Upper lobe of left lung (tissue), 6 donors: ENCODE measurements at regions not wholly inside any gene's neighbourhood (a gene's known extent, or its start where the extent isn't known, plus 50 kb on each side); places are given as distances from the start of the nearest gene placed in this dataset.

ENCODE experiments used
- ATAC-seq, 2 donors: fragments of 200-7000 bp; cut with Tn5 transposase; one replicate each; pipeline ENCODE4 v1.9.1; 2022; ENCODE audit warnings: mild to moderate bottlenecking in 2 of 2, moderate library complexity in 2 of 2; ENCODE audit not compliant: low FRiP score in 2 of 2
- DNase-seq, 2 donors: peaks; one replicate each; pipeline ENCODE4 v3.0.0-alpha.2; 2019 to 2020
- H3K27ac ChIP-seq, 4 donors: fragments of 200-600 bp; sonication (generic); one replicate each; pipeline ENCODE4 v1.5.1; 2016 to 2019
- H3K27me3 ChIP-seq, 4 donors: fragments of 200-600 bp; sonication (generic); one replicate each; pipeline ENCODE4 v1.5.1; 2017 to 2019
- H3K36me3 ChIP-seq, 4 donors: fragments of 200-600 bp; sonication (generic); one replicate each; pipeline ENCODE4 v1.5.1; 2016 to 2019
- H3K4me1 ChIP-seq, 4 donors: fragments of 200-600 bp; sonication (generic); one replicate each; pipeline ENCODE4 v1.5.1; 2018 to 2019
- H3K4me3 ChIP-seq, 4 donors: fragments of 200-600 bp; sonication (generic); one replicate each; pipeline ENCODE4 v1.5.1; 2017 to 2019; ENCODE audit warnings: mild to moderate bottlenecking in 2 of 4, moderate library complexity in 1 of 4
- H3K9me3 ChIP-seq, 4 donors: fragments of 200-600 bp; sonication (generic); one replicate each; pipeline ENCODE4 v1.5.1; 2018 to 2019
- EP300 ChIP-seq, 4 donors: sonication (generic); formaldehyde crosslinking; IDR thresholded peaks; one replicate each; pipeline ENCODE4 v1.5.1; 2017; ENCODE audit warnings: antibody characterized with exemption in 4 of 4, control low read depth in 2 of 4
- POLR2A ChIP-seq, 4 donors: fragments of 450-650 bp; IDR thresholded peaks; one replicate each; pipeline ENCODE4 v1.5.1; 2016 to 2017; ENCODE audit warnings: antibody characterized with exemption in 4 of 4, mild to moderate bottlenecking in 2 of 4
- POLR2AphosphoS5 ChIP-seq, 2 donors: sonication (generic); formaldehyde crosslinking; IDR thresholded peaks; one replicate each; pipeline ENCODE4 v1.5.1; 2017; ENCODE audit warnings: antibody characterized with exemption in 2 of 2
- WGBS, 2 donors: methylation state at CpG; one replicate each; pipeline ENCODE4 v1.1.5; 2017 to 2018; 5-methylcytosine and 5-hydroxymethylcytosine counted together
- TF ChIP-seq, protein P1 (sequence below), 6 experiments: fragments of 450-650 bp in 4 of 6; fragments of 200-600 bp in 2 of 6; sonication (generic) in 2 of 6; IDR thresholded peaks; one replicate each; pipeline ENCODE4 v1.5.1; 2016 to 2019; ENCODE audit warnings: antibody characterized with exemption in 6 of 6
- donor health status: DM: no; HTN: no; CAD: no; lungs with moderate emphysema.
- donor health status: DM: no; HTN: yes; CAD: no; lungs with severe emphysema.

DNA sequence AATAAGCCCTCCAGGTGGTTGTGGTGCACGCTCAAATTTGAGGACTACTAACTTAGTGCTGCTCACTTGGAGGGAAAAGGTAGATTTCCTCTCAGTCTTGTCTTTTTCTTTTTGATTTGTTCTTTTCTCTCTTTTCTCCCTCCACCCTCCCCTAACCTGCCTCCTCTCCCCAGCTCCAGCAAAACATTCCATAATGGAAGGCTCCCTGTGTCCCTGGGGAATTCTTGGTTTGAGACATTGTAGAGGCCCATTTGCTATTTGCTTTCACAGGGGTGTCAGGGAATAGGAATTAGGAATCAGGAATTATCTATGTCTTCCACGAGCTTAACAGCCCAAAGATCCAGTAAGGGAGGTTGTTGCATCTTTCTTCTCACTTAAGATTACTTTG is 136.8 kb upstream of the UMPS start:
- Histone ChIP-seq H3K27ac (no peak overlapping the region), H3K9me3 (no peaks in the 10 kb centered on the region), H3K36me3 (no peaks in the 10 kb centered on the region), H3K4me1 (peaks cover 0 to 12% (median 2%) of the 10 kb centered on the region in 4 donors), H3K4me3 (no peak overlapping the region), H3K27me3 (no peaks in the 10 kb centered on the region)
- TF ChIP-seq EP300 (IDR thresholded peaks at IDR 0.05) (no peak), POLR2AphosphoS5 (IDR thresholded peaks at IDR 0.05) (no peak), POLR2A (IDR thresholded peaks at IDR 0.05) (no peak)
- TF ChIP-seq, protein P1, sequence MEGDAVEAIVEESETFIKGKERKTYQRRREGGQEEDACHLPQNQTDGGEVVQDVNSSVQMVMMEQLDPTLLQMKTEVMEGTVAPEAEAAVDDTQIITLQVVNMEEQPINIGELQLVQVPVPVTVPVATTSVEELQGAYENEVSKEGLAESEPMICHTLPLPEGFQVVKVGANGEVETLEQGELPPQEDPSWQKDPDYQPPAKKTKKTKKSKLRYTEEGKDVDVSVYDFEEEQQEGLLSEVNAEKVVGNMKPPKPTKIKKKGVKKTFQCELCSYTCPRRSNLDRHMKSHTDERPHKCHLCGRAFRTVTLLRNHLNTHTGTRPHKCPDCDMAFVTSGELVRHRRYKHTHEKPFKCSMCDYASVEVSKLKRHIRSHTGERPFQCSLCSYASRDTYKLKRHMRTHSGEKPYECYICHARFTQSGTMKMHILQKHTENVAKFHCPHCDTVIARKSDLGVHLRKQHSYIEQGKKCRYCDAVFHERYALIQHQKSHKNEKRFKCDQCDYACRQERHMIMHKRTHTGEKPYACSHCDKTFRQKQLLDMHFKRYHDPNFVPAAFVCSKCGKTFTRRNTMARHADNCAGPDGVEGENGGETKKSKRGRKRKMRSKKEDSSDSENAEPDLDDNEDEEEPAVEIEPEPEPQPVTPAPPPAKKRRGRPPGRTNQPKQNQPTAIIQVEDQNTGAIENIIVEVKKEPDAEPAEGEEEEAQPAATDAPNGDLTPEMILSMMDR (IDR thresholded peaks at IDR 0.05), result no peak
- no peak for DNase-seq
- 67% methylated on average over 2 of the region's 2 CpGs for WGBS, 2 donors
- ATAC-seq, result no peak

DNA sequence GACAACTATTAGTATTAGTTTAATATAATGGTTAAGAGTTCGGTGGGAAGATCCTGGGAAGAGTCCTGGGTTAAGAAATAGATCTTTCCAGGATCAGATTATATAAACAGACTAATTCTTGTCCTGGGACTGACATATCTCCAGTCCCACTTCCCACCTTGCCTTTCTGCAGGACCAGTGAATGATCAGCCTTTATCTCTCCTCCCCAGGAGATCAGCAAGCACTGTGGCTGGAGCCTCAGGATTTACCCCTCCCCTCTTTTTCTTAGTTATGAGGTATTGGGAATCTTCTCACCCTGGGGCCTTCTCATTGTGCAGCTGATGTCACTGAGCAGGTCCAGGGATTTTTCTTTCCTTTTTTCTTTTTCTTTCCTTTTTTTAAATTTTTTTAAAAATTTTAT is 135.7 kb upstream of the UMPS start:
- ATAC-seq (no peak), DNase-seq (no peak)
- TF ChIP-seq EP300 (IDR thresholded peaks at IDR 0.05) (no peak), POLR2AphosphoS5 (IDR thresholded peaks at IDR 0.05) (no peak)
- Histone ChIP-seq H3K27ac (no peak overlapping the region), H3K36me3 (no peaks in the 10 kb centered on the region), H3K4me1 (peaks cover 0 to 20% (median 4%) of the 10 kb centered on the region in 4 donors), H3K9me3 (no peaks in the 10 kb centered on the region), H3K4me3 (no peak overlapping the region), H3K27me3 (no peaks in the 10 kb centered on the region)
- WGBS, 2 donors, result 91 to 94% methylated on average over 1 of the region's 1 CpG

DNA sequence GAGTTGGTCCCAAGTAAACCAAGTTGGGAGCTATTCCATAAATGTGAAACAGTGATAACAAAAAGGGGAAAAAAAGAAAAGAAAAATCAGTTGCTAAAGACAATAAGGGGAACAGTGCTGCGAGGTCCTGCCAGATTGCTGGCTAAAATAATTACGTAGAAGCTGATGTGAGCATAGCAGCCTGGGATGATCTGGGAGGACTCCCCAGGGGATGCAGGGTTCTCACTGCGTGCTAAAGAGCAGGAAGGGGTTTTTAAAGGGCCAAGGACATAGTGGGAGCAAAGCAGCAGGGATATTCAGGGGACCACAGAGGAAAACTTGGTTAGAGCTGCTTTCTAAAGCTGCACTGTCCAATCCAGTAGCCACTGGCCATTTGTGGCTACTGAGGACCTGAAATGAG is 133.0 kb upstream of the UMPS start:
- TF ChIP-seq POLR2AphosphoS5 (IDR thresholded peaks at IDR 0.05) (no peak), EP300 (IDR thresholded peaks at IDR 0.05) (no peak), POLR2A (IDR thresholded peaks at IDR 0.05) (no peak)
- TF ChIP-seq, protein P1 (IDR thresholded peaks at IDR 0.05), result no peak
- no peaks in the 10 kb centered on the region for H3K36me3 ChIP-seq
- H3K27me3 ChIP-seq, result no peaks in the 10 kb centered on the region
- H3K9me3 ChIP-seq, result no peaks in the 10 kb centered on the region
- WGBS, 2 donors, result 82 to 84% methylated on average over 3 of the region's 3 CpGs
- H3K27ac ChIP-seq, result no peak overlapping the region
- DNase-seq (no peak), ATAC-seq (no peak)
- H3K4me3 ChIP-seq, result no peak overlapping the region
- H3K4me1 ChIP-seq, result peaks cover 0 to 26% (median 5%) of the 10 kb centered on the region in 4 donors

DNA sequence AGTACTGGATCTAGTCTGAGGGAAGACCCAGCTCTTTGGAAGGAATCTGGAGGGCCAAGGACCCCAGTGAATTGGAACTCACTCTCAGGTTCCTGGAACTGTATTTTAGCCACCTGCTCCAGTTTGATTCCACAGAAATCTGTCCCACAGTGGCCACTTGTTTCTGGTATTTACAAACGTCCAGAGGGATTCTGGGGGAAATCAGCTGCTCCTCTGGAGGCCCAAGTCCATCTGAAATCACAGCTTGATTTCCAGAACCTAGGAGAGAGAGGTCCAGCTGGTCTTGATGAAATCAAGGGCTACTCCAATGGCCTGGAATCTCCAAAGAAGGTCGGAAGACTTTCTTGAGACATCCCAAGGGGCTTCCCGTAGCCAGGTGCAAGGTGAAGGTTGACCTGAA is 132.3 kb upstream of the UMPS start:
- TF ChIP-seq POLR2A (IDR thresholded peaks at IDR 0.05) (no peak), POLR2AphosphoS5 (IDR thresholded peaks at IDR 0.05) (no peak), EP300 (IDR thresholded peaks at IDR 0.05) (no peak)
- TF ChIP-seq, protein P1 (IDR thresholded peaks at IDR 0.05), result no peak
- no peak overlapping the region for H3K27ac ChIP-seq
- ATAC-seq, result no peak
- no peak overlapping the region for H3K4me3 ChIP-seq
- no peaks in the 10 kb centered on the region for H3K27me3 ChIP-seq
- H3K36me3 ChIP-seq, result no peaks in the 10 kb centered on the region
- peaks cover 0 to 19% (median 4%) of the 10 kb centered on the region in 4 donors for H3K4me1 ChIP-seq
- no peak for DNase-seq
- 72 to 82% methylated on average over 3 of the region's 3 CpGs for WGBS, 2 donors
- H3K9me3 ChIP-seq, result no peaks in the 10 kb centered on the region

DNA sequence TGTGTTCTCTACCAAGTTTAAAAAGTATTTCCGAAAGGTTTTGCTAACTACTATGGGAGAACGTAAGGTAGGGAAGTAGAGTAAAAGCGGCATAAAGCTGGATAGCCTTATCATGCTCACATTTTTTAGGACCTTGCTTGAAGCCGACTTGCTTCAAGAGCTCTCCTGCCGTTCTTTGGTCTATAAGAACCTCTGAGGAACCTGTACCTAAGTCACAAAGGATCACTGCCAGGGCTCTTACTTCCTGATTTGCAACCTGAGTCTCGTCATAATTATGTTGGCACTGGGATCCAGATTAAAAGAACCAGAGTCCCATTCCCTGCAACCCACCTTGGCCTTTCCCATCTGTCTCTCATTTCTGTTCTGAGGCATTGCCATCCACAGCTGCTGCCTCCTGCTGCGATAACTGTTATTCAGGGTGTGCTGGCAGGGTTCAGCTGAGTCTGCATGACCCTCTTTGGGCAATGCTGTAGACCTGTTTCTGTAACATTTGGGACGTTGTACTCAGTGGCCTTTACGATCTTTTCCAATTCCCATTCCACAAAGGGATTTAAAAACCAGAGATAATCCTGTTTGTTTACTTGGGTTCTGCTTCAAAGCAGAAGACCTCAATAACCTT is 131.0 kb upstream of the UMPS start:
- Histone ChIP-seq H3K36me3 (no peaks in the 10 kb centered on the region), H3K27ac (no peak overlapping the region), H3K27me3 (no peaks in the 10 kb centered on the region), H3K4me1 (peaks cover 0 to 14% (median 4%) of the 10 kb centered on the region in 4 donors), H3K9me3 (no peaks in the 10 kb centered on the region), H3K4me3 (no peak overlapping the region)
- TF ChIP-seq POLR2A (IDR thresholded peaks at IDR 0.05) (no peak), EP300 (IDR thresholded peaks at IDR 0.05) (no peak), POLR2AphosphoS5 (IDR thresholded peaks at IDR 0.05) (no peak)
- TF ChIP-seq, protein P1 (IDR thresholded peaks at IDR 0.05), result no peak
- no peak for ATAC-seq
- peak in 1 of 2 donors; percentile 53 for DNase-seq
- WGBS, 2 donors, result 75 to 88% methylated on average over 9 of the region's 9 CpGs
